ENCODE measurements at regions not wholly inside any gene's neighbourhood (a gene's known extent, or its start where the extent isn't known, plus 50 kb on each side); places are given as distances from the start of the nearest gene placed in this dataset.

GRCh38 chr12:63450334-63450733, 218.0 kb downstream of the DPY19L2 start:
- in situ Hi-C loops (cut with HindIII; ENCODE audit: extremely low pct_ligation_motif_present, low pct_unique_long_range_greater_than_20kb): no loop called here

More at GRCh38 chr12:63450334-63450733, 218.0 kb downstream of the DPY19L2 start:
- no peak for FAIRE-seq
- ChIA-PET POLR2A (no interaction called here), CTCF (ENCODE audit: low intra/inter-chr PET ratio, low total read pairs) (no interaction called here)
- Histone ChIP-seq H3K27me3 (ENCODE audit: control insufficient read depth in 1 of 2, insufficient read depth in 2 of 2, low read length in 2 of 2) (no peaks in the 10 kb centered on the region; a peak in 1 of 5 replicates), H3K4me2 (ENCODE audit: low read depth, low read length) (no peak overlapping the region), H3K9ac (ENCODE audit: insufficient read depth, low read depth, low read length) (no peak overlapping the region), H2AFZ (ENCODE audit: low read length) (no peak overlapping the region), H3K36me3 (replicated peaks in 1 of 2; ENCODE audit: control insufficient read depth in 1 of 2, insufficient read depth in 2 of 2, low read length in 2 of 2) (no peaks in the 10 kb centered on the region), H3K4me1 (ENCODE audit: insufficient read depth, low read length) (no peaks in the 10 kb centered on the region), H3K27ac (ENCODE audit: extremely low read length, insufficient read depth, low read length) (no peak overlapping the region), H3K9me3 (ENCODE audit: low read length) (no peaks in the 10 kb centered on the region), H3K4me3 (replicated peaks in 1 of 3; ENCODE audit: insufficient read depth in 1 of 3, low read depth in 2 of 3, low read length in 3 of 3) (no peak overlapping the region), H3K79me2 (ENCODE audit: insufficient read depth, low read length) (no peaks in the 10 kb centered on the region), H4K20me1 (ENCODE audit: insufficient read depth, low read length) (no peaks in the 10 kb centered on the region)
- 4% methylated on average over 1 of the region's 1 CpG for WGBS (ENCODE audit: low lambda C conversion rate)
- no peak for ATAC-seq
- no TSS peak for BruUV-seq (replicated peaks)
- DNase-seq (ENCODE audit: low spot score): no peak
- no peak for TF ChIP-seq CC2D1A (CRISPR knock-in tag; IDR thresholded peaks at IDR 0.05)
- no peak for TF ChIP-seq SALL2 (CRISPR knock-in tag; IDR thresholded peaks at IDR 0.05)
- no peak for TF ChIP-seq SMARCC2 (IDR thresholded peaks at IDR 0.05)
- no peak for TF ChIP-seq AGO2 (optimal IDR thresholded peaks at IDR 0.05; ENCODE audit: low read depth, low read length)
- TF ChIP-seq RFX1 (IDR thresholded peaks at IDR 0.05): no peak
- TF ChIP-seq ZFP90 (CRISPR knock-in tag; IDR thresholded peaks at IDR 0.05; ENCODE audit: borderline replicate concordance): no peak
- no peak for TF ChIP-seq ZNF12 (CRISPR knock-in tag; IDR thresholded peaks at IDR 0.05)
- no peak for TF ChIP-seq CREB1 (IDR thresholded peaks at IDR 0.05)
- no peak for TF ChIP-seq CREB1 (CRISPR knock-in tag; IDR thresholded peaks at IDR 0.05)
- no peak for TF ChIP-seq MAF1 (CRISPR knock-in tag; IDR thresholded peaks at IDR 0.05; ENCODE audit: borderline replicate concordance)
- TF ChIP-seq, protein P1, sequence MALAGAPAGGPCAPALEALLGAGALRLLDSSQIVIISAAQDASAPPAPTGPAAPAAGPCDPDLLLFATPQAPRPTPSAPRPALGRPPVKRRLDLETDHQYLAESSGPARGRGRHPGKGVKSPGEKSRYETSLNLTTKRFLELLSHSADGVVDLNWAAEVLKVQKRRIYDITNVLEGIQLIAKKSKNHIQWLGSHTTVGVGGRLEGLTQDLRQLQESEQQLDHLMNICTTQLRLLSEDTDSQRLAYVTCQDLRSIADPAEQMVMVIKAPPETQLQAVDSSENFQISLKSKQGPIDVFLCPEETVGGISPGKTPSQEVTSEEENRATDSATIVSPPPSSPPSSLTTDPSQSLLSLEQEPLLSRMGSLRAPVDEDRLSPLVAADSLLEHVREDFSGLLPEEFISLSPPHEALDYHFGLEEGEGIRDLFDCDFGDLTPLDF (CRISPR knock-in tag; IDR thresholded peaks at IDR 0.05): no peak
- TF ChIP-seq HOXD1 (CRISPR knock-in tag; IDR thresholded peaks at IDR 0.05): no peak
- no peak for TF ChIP-seq HMGA1 (CRISPR knock-in tag; conservative IDR thresholded peaks at IDR 0.05)
- no peak for TF ChIP-seq ZNF256 (CRISPR knock-in tag; conservative IDR thresholded peaks at IDR 0.05)
- no peak for TF ChIP-seq EP300 (IDR thresholded peaks at IDR 0.05; ENCODE audit: low read depth in 2 of 2, low read length in 2 of 2)
- no peak for TF ChIP-seq EP300 (CRISPR knock-in tag; IDR thresholded peaks at IDR 0.05; ENCODE audit: borderline replicate concordance)
- TF ChIP-seq RCOR2 (CRISPR knock-in tag; IDR thresholded peaks at IDR 0.05): no peak
- TF ChIP-seq, protein P2, sequence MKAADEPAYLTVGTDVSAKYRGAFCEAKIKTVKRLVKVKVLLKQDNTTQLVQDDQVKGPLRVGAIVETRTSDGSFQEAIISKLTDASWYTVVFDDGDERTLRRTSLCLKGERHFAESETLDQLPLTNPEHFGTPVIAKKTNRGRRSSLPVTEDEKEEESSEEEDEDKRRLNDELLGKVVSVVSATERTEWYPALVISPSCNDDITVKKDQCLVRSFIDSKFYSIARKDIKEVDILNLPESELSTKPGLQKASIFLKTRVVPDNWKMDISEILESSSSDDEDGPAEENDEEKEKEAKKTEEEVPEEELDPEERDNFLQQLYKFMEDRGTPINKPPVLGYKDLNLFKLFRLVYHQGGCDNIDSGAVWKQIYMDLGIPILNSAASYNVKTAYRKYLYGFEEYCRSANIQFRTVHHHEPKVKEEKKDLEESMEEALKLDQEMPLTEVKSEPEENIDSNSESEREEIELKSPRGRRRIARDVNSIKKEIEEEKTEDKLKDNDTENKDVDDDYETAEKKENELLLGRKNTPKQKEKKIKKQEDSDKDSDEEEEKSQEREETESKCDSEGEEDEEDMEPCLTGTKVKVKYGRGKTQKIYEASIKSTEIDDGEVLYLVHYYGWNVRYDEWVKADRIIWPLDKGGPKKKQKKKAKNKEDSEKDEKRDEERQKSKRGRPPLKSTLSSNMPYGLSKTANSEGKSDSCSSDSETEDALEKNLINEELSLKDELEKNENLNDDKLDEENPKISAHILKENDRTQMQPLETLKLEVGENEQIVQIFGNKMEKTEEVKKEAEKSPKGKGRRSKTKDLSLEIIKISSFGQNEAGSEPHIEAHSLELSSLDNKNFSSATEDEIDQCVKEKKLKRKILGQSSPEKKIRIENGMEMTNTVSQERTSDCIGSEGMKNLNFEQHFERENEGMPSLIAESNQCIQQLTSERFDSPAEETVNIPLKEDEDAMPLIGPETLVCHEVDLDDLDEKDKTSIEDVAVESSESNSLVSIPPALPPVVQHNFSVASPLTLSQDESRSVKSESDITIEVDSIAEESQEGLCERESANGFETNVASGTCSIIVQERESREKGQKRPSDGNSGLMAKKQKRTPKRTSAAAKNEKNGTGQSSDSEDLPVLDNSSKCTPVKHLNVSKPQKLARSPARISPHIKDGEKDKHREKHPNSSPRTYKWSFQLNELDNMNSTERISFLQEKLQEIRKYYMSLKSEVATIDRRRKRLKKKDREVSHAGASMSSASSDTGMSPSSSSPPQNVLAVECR (CRISPR knock-in tag; IDR thresholded peaks at IDR 0.05; ENCODE audit: borderline replicate concordance): no peak
- TF ChIP-seq YY1 (IDR thresholded peaks at IDR 0.05; ENCODE audit: insufficient read depth, insufficient replicate concordance, low read depth, low read length): no peak
- TF ChIP-seq MLLT10 (CRISPR knock-in tag; IDR thresholded peaks at IDR 0.05): no peak
- TF ChIP-seq ZNF746 (CRISPR knock-in tag; IDR thresholded peaks at IDR 0.05): no peak
- no peak for TF ChIP-seq SATB2 (CRISPR knock-in tag; IDR thresholded peaks at IDR 0.05)
- intact Hi-C loops (cut with micrococcal nuclease; ENCODE audit: unreplicated experiment): no loop called here

Measured in HepG2 (cell line).